Esophagus muscularis mucosa (tissue), 4 donors: ENCODE measurements at regions not wholly inside any gene's neighbourhood (a gene's known extent, or its start where the extent isn't known, plus 50 kb on each side); places are given as distances from the start of the nearest gene placed in this dataset.

ENCODE experiments used
- EP300 ChIP-seq: sonication (generic); formaldehyde crosslinking; IDR thresholded peaks from one replicate; pipeline ENCODE4 v1.6.1; 2017; ENCODE audit warnings: antibody characterized with exemption
- POLR2A ChIP-seq: fragments of 450-650 bp; IDR thresholded peaks from one replicate; pipeline ENCODE4 v1.6.1; 2017; ENCODE audit warnings: antibody characterized with exemption, moderate library complexity, mild to moderate bottlenecking, low read depth
- POLR2AphosphoS5 ChIP-seq, 2 donors: sonication (generic); formaldehyde crosslinking; IDR thresholded peaks; one replicate each; pipeline ENCODE4 v1.6.1; 2017; ENCODE audit warnings: antibody characterized with exemption in 2 of 2
- TF ChIP-seq, protein P1 (sequence below), 3 experiments: fragments of 200-600 bp in 2 of 3; fragments of 450-650 bp in 1 of 3; sonication (generic) in 2 of 3; IDR thresholded peaks; one replicate each; pipeline ENCODE4 v1.5.1; 2017 to 2019; ENCODE audit warnings: antibody characterized with exemption in 3 of 3, mild to moderate bottlenecking in 2 of 3, moderate library complexity in 1 of 3

DNA sequence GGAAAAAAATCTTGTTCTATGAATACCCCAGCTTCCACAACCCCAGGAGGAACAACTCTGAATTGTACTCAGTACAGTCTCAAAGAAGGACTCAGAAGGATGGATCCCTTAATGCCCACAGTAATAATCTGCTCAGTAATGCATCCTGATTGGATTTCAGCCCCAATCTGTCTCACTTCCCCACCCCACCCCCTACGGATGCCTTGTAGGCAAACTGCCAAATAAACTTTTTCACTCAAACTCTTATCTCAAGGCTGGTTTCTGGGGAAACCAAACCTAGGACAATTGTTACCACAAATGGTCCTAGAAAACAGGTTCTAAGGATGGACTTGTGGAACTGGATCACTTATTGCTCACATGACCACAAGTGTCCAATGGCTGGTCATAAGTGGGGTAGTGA lies 1021.8 kb upstream of the INTU start:
- TF ChIP-seq POLR2A (no peak), POLR2AphosphoS5 (IDR thresholded peaks at IDR 0.05) (no peak), EP300 (no peak)
- TF ChIP-seq, protein P1, sequence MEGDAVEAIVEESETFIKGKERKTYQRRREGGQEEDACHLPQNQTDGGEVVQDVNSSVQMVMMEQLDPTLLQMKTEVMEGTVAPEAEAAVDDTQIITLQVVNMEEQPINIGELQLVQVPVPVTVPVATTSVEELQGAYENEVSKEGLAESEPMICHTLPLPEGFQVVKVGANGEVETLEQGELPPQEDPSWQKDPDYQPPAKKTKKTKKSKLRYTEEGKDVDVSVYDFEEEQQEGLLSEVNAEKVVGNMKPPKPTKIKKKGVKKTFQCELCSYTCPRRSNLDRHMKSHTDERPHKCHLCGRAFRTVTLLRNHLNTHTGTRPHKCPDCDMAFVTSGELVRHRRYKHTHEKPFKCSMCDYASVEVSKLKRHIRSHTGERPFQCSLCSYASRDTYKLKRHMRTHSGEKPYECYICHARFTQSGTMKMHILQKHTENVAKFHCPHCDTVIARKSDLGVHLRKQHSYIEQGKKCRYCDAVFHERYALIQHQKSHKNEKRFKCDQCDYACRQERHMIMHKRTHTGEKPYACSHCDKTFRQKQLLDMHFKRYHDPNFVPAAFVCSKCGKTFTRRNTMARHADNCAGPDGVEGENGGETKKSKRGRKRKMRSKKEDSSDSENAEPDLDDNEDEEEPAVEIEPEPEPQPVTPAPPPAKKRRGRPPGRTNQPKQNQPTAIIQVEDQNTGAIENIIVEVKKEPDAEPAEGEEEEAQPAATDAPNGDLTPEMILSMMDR (IDR thresholded peaks at IDR 0.05) = no peak
